ENCODE measurements at regions not wholly inside any gene's neighbourhood (a gene's known extent, or its start where the extent isn't known, plus 50 kb on each side); places are given as distances from the start of the nearest gene placed in this dataset.

DNA sequence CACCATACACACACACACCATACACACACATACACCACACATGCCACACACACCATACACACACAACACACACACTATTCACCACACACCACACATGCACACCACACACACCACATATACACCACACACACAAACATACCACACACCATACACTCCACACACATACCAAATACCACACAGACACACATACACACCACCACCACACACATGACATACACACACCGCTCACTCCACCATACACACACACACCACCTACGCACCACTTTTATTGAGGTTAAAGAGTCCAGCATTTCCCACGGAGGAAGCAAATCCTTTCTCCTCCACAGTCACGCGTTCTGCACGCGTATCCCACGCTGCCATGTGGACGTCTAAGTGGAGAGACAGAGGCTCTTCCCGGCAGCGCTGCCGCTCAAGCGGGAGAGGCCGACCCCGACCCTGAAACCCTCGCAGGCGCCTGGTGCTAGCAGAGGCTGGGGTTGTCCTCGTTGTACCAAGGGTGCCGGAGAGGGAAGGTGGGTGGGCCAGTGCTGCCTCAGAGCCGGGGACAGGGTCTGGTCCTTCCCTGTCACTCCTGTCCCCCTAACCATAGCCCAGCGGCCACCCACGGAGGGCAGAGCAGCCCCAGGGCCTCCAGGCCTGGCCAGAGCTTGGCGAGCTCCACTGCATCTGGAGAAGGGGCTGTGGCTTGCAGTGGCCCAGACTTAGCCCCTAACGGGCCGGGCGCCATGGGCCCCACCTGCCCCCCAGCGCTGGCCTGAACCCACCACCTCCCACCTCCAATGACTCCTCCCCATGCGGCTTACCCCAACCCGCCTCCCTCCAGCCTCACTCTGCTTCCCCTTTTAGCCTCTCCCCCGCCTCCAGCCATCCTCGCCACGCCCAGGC, 1495.0 kb downstream of the BRD1 start:
- no peak for DNase-seq
- Histone ChIP-seq H3K36me3 (replicated peaks; ENCODE audit: insufficient read depth, low read length) (no peaks in the 10 kb centered on the region), H2AFZ (ENCODE audit: low read length) (no peak overlapping the region), H3K9ac (ENCODE audit: low read length) (no peak overlapping the region), H3F3A (ENCODE audit: insufficient read depth, low read length) (no peaks in the 10 kb centered on the region), H3K9me2 (replicated peaks; ENCODE audit: insufficient read depth, low read length) (no peaks in the 10 kb centered on the region), H3K4me3 (ENCODE audit: low read length) (no peak overlapping the region), H3K79me2 (ENCODE audit: low read length) (no peaks in the 10 kb centered on the region), H3K4me1 (ENCODE audit: low read length) (no peaks in the 10 kb centered on the region), H3K27ac (ENCODE audit: low read length) (no peak overlapping the region), H3K27me3 (replicated peaks; ENCODE audit: insufficient read depth, low read length) (no peaks in the 10 kb centered on the region), H3K4me2 (ENCODE audit: low read depth, low read length) (no peak overlapping the region), H3K9me3 (replicated peaks; ENCODE audit: insufficient read depth, low read length) (no peaks in the 10 kb centered on the region), H4K20me1 (ENCODE audit: insufficient read depth, low read length) (no peaks in the 10 kb centered on the region)
- TF ChIP-seq, protein P1, sequence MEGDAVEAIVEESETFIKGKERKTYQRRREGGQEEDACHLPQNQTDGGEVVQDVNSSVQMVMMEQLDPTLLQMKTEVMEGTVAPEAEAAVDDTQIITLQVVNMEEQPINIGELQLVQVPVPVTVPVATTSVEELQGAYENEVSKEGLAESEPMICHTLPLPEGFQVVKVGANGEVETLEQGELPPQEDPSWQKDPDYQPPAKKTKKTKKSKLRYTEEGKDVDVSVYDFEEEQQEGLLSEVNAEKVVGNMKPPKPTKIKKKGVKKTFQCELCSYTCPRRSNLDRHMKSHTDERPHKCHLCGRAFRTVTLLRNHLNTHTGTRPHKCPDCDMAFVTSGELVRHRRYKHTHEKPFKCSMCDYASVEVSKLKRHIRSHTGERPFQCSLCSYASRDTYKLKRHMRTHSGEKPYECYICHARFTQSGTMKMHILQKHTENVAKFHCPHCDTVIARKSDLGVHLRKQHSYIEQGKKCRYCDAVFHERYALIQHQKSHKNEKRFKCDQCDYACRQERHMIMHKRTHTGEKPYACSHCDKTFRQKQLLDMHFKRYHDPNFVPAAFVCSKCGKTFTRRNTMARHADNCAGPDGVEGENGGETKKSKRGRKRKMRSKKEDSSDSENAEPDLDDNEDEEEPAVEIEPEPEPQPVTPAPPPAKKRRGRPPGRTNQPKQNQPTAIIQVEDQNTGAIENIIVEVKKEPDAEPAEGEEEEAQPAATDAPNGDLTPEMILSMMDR (IDR thresholded peaks at IDR 0.05; ENCODE audit: low read length), result no peak
- no peak for TF ChIP-seq EZH2 (optimal IDR thresholded peaks at IDR 0.05; ENCODE audit: low read depth, low read length)
- TF ChIP-seq EZH2phosphoT487 (IDR thresholded peaks at IDR 0.05; ENCODE audit: low read length), result no peak

DNA sequence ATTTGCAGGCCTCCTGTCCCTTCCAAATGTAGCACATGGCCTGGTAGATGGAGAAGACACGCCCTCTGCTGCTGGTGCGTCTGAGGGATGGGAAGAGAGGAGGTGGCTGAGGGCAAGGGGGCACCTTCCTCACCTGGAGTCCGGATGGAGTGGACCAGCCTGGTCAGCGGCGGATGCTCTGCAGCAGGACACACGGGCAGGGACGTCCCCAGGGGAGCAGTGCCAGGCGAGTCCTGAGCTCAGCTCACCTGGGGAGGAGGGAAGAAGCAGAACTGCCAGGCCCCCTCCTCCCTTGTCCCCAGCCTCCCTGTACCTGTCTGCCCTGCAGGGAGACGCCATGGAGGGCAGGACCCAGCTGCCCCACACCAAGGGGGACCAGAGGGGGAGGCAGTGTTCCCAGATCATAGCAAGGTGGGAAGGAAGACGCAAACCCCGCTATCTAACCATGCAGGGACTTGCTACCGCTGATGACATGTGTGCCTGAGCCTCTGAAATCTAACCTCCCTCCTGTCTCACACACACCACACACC, 1495.9 kb downstream of the BRD1 start:
- no peak overlapping the region for H2AFZ ChIP-seq (ENCODE audit: low read length)
- no peaks in the 10 kb centered on the region for H3K79me2 ChIP-seq (ENCODE audit: low read length)
- no peaks in the 10 kb centered on the region for H3K27me3 ChIP-seq (replicated peaks; ENCODE audit: insufficient read depth, low read length)
- no peak overlapping the region for H3K27ac ChIP-seq (ENCODE audit: low read length)
- H3K9me2 ChIP-seq (replicated peaks; ENCODE audit: insufficient read depth, low read length), result no peaks in the 10 kb centered on the region
- H4K20me1 ChIP-seq (ENCODE audit: insufficient read depth, low read length), result no peaks in the 10 kb centered on the region
- H3K36me3 ChIP-seq (replicated peaks; ENCODE audit: insufficient read depth, low read length), result no peaks in the 10 kb centered on the region
- no peaks in the 10 kb centered on the region for H3F3A ChIP-seq (ENCODE audit: insufficient read depth, low read length)
- no peak overlapping the region for H3K4me2 ChIP-seq (ENCODE audit: low read depth, low read length)
- no peak for DNase-seq
- H3K4me3 ChIP-seq (ENCODE audit: low read length), result no peak overlapping the region
- TF ChIP-seq, protein P1 (IDR thresholded peaks at IDR 0.05; ENCODE audit: low read length), result no peak
- TF ChIP-seq EZH2phosphoT487 (IDR thresholded peaks at IDR 0.05; ENCODE audit: low read length) (no peak), EZH2 (optimal IDR thresholded peaks at IDR 0.05; ENCODE audit: low read depth, low read length) (no peak)
- no peak overlapping the region for H3K9ac ChIP-seq (ENCODE audit: low read length)
- H3K9me3 ChIP-seq (replicated peaks; ENCODE audit: insufficient read depth, low read length), result no peaks in the 10 kb centered on the region
- no peaks in the 10 kb centered on the region for H3K4me1 ChIP-seq (ENCODE audit: low read length)

DNA sequence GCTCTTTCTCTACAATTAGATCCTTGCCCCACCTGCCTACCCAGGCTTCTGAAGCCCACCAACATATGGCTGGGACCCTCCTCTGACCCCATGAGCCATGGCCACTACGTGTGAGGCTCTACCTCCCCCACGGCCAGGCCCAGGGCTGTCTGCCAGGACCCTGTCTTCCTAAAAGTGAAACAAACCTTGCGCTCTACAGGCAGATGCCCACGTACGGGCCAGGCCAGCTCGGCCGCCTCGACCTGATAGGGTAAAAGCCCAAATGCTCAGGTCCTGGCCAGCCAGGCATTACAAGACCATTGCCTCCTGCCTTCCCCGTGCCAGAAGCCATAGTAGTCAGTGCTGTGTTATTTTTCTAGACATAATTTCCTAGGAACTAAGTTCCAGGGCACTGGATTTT, 1496.4 kb downstream of the BRD1 start:
- H2AFZ ChIP-seq (ENCODE audit: low read length), result no peak overlapping the region
- no peak overlapping the region for H3K4me3 ChIP-seq (ENCODE audit: low read length)
- no peaks in the 10 kb centered on the region for H3K27me3 ChIP-seq (replicated peaks; ENCODE audit: insufficient read depth, low read length)
- TF ChIP-seq EZH2 (optimal IDR thresholded peaks at IDR 0.05; ENCODE audit: low read depth, low read length) (no peak), EZH2phosphoT487 (IDR thresholded peaks at IDR 0.05; ENCODE audit: low read length) (no peak)
- TF ChIP-seq, protein P1 (IDR thresholded peaks at IDR 0.05; ENCODE audit: low read length), result no peak
- H3F3A ChIP-seq (ENCODE audit: insufficient read depth, low read length), result no peaks in the 10 kb centered on the region
- no peak overlapping the region for H3K4me2 ChIP-seq (ENCODE audit: low read depth, low read length)
- no peak overlapping the region for H3K9ac ChIP-seq (ENCODE audit: low read length)
- H3K9me3 ChIP-seq (replicated peaks; ENCODE audit: insufficient read depth, low read length), result no peaks in the 10 kb centered on the region
- H4K20me1 ChIP-seq (ENCODE audit: insufficient read depth, low read length), result no peaks in the 10 kb centered on the region
- H3K79me2 ChIP-seq (ENCODE audit: low read length), result no peaks in the 10 kb centered on the region
- H3K27ac ChIP-seq (ENCODE audit: low read length), result no peak overlapping the region
- no peaks in the 10 kb centered on the region for H3K4me1 ChIP-seq (ENCODE audit: low read length)
- H3K36me3 ChIP-seq (replicated peaks; ENCODE audit: insufficient read depth, low read length), result no peaks in the 10 kb centered on the region
- DNase-seq, result no peak
- H3K9me2 ChIP-seq (replicated peaks; ENCODE audit: insufficient read depth, low read length), result no peaks in the 10 kb centered on the region

All from MM.1S (cell line).